ENCODE measurements at regions not wholly inside any gene's neighbourhood (a gene's known extent, or its start where the extent isn't known, plus 50 kb on each side); places are given as distances from the start of the nearest gene placed in this dataset.

GRCh38 chr9:706606-707459 is 134.7 kb upstream of the DMRT1 start (continued):
- TF ChIP-seq, protein P1, sequence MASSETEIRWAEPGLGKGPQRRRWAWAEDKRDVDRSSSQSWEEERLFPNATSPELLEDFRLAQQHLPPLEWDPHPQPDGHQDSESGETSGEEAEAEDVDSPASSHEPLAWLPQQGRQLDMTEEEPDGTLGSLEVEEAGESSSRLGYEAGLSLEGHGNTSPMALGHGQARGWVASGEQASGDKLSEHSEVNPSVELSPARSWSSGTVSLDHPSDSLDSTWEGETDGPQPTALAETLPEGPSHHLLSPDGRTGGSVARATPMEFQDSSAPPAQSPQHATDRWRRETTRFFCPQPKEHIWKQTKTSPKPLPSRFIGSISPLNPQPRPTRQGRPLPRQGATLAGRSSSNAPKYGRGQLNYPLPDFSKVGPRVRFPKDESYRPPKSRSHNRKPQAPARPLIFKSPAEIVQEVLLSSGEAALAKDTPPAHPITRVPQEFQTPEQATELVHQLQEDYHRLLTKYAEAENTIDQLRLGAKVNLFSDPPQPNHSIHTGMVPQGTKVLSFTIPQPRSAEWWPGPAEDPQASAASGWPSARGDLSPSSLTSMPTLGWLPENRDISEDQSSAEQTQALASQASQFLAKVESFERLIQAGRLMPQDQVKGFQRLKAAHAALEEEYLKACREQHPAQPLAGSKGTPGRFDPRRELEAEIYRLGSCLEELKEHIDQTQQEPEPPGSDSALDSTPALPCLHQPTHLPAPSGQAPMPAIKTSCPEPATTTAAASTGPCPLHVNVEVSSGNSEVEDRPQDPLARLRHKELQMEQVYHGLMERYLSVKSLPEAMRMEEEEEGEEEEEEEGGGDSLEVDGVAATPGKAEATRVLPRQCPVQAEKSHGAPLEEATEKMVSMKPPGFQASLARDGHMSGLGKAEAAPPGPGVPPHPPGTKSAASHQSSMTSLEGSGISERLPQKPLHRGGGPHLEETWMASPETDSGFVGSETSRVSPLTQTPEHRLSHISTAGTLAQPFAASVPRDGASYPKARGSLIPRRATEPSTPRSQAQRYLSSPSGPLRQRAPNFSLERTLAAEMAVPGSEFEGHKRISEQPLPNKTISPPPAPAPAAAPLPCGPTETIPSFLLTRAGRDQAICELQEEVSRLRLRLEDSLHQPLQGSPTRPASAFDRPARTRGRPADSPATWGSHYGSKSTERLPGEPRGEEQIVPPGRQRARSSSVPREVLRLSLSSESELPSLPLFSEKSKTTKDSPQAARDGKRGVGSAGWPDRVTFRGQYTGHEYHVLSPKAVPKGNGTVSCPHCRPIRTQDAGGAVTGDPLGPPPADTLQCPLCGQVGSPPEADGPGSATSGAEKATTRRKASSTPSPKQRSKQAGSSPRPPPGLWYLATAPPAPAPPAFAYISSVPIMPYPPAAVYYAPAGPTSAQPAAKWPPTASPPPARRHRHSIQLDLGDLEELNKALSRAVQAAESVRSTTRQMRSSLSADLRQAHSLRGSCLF (CRISPR knock-in tag; IDR thresholded peaks at IDR 0.05; ENCODE audit: borderline replicate concordance): no peak
- no peak for TF ChIP-seq GTF3A (CRISPR knock-in tag; conservative IDR thresholded peaks at IDR 0.05)
- peak; percentile 4; the same call in 1 of the 2 replicates for TF ChIP-seq MLX (CRISPR knock-in tag; IDR thresholded peaks at IDR 0.05)
- no peak for TF ChIP-seq SATB2 (CRISPR knock-in tag; IDR thresholded peaks at IDR 0.05)
- TF ChIP-seq ZNF510 (CRISPR knock-in tag; IDR thresholded peaks at IDR 0.05; ENCODE audit: low read depth): no peak
- TF ChIP-seq, protein P2, sequence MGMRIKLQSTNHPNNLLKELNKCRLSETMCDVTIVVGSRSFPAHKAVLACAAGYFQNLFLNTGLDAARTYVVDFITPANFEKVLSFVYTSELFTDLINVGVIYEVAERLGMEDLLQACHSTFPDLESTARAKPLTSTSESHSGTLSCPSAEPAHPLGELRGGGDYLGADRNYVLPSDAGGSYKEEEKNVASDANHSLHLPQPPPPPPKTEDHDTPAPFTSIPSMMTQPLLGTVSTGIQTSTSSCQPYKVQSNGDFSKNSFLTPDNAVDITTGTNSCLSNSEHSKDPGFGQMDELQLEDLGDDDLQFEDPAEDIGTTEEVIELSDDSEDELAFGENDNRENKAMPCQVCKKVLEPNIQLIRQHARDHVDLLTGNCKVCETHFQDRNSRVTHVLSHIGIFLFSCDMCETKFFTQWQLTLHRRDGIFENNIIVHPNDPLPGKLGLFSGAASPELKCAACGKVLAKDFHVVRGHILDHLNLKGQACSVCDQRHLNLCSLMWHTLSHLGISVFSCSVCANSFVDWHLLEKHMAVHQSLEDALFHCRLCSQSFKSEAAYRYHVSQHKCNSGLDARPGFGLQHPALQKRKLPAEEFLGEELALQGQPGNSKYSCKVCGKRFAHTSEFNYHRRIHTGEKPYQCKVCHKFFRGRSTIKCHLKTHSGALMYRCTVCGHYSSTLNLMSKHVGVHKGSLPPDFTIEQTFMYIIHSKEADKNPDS (CRISPR knock-in tag; IDR thresholded peaks at IDR 0.05): no peak
- TF ChIP-seq ZNF773 (CRISPR knock-in tag; IDR thresholded peaks at IDR 0.05; ENCODE audit: borderline replicate concordance): no peak
- TF ChIP-seq HBP1 (CRISPR knock-in tag; IDR thresholded peaks at IDR 0.05; ENCODE audit: low read depth): 0 out of 2 replicates have a peak, but pooled peaks have one; percentile 43
- TF ChIP-seq IKZF5 (CRISPR knock-in tag; IDR thresholded peaks at IDR 0.05): peak; percentile 23; the same call in 1 of the 2 replicates
- no peak for TF ChIP-seq ZNF530 (CRISPR knock-in tag; IDR thresholded peaks at IDR 0.05; ENCODE audit: low read depth)
- no peak for TF ChIP-seq ZNF234 (CRISPR knock-in tag; conservative IDR thresholded peaks at IDR 0.05)
- TF ChIP-seq, protein P3, sequence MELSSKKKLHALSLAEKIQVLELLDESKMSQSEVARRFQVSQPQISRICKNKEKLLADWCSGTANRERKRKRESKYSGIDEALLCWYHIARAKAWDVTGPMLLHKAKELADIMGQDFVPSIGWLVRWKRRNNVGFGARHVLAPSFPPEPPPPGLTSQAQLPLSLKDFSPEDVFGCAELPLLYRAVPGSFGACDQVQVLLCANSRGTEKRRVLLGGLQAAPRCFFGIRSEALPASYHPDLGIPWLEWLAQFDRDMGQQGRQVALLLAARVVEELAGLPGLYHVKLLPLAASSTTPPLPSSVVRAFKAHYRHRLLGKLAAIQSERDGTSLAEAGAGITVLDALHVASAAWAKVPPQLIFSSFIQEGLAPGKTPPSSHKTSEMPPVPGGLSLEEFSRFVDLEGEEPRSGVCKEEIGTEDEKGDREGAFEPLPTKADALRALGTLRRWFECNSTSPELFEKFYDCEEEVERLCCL (CRISPR knock-in tag; IDR thresholded peaks at IDR 0.05; ENCODE audit: borderline replicate concordance): no peak
- TF ChIP-seq ZNF180 (CRISPR knock-in tag; IDR thresholded peaks at IDR 0.05; ENCODE audit: borderline replicate concordance, low read depth): no peak
- TF ChIP-seq ZBTB8A (CRISPR knock-in tag; IDR thresholded peaks at IDR 0.05; ENCODE audit: borderline replicate concordance, low read depth): no peak
- no peak for TF ChIP-seq ISX (CRISPR knock-in tag; conservative IDR thresholded peaks at IDR 0.05)
- peak; percentile 98 for TF ChIP-seq AGO2 (optimal IDR thresholded peaks at IDR 0.05; ENCODE audit: low read depth, low read length)
- 0 out of 2 replicates have a peak, but pooled peaks have one; percentile 24 for TF ChIP-seq TMF1 (CRISPR knock-in tag; IDR thresholded peaks at IDR 0.05; ENCODE audit: low read depth)

Data from HepG2 (cell line).